Loucy (cell line): ENCODE measurements at regions not wholly inside any gene's neighbourhood (a gene's known extent, or its start where the extent isn't known, plus 50 kb on each side); places are given as distances from the start of the nearest gene placed in this dataset.

ENCODE experiments used
- H2AFZ ChIP-seq: fragments of 200-600 bp; sonication (generic); 2 replicates; pipeline ENCODE4 v1.6.0; 2016; ENCODE audit warnings: antibody characterized with exemption, mild to moderate bottlenecking, low read length, moderate library complexity
- H3F3A ChIP-seq: fragments of 200-600 bp; 2 replicates; pipeline ENCODE4 v1.6.0; 2016; ENCODE audit warnings: antibody characterized with exemption, low read depth, mild to moderate bottlenecking
- H3K27me3 ChIP-seq: fragments of 200-600 bp; sonication (generic); 2 replicates; pipeline ENCODE4 v1.6.1; 2014; ENCODE audit warnings: low read length, mild to moderate bottlenecking; ENCODE audit not compliant: insufficient read depth, poor library complexity, severe bottlenecking
- H3K36me3 ChIP-seq: fragments of 200-600 bp; sonication (generic); 2 replicates; pipeline ENCODE4 v1.6.1; 2016; ENCODE audit warnings: low read length; ENCODE audit not compliant: insufficient read depth
- H3K4me1 ChIP-seq: fragments of 200-600 bp; sonication (generic); 2 replicates; pipeline ENCODE4 v1.5.1; 2014; ENCODE audit warnings: low read length, mild to moderate bottlenecking; ENCODE audit not compliant: insufficient read depth, poor library complexity, severe bottlenecking
- H3K4me2 ChIP-seq: fragments of 200-600 bp; sonication (generic); 2 replicates; pipeline ENCODE4 v1.6.0; 2014; ENCODE audit warnings: antibody characterized with exemption, low read length, low read depth, mild to moderate bottlenecking; ENCODE audit not compliant: poor library complexity, severe bottlenecking
- H3K4me3 ChIP-seq: fragments of 200-600 bp; sonication (generic); 2 replicates; pipeline ENCODE4 v1.5.1; 2014; ENCODE audit warnings: low read length, mild to moderate bottlenecking, mixed read lengths; ENCODE audit not compliant: poor library complexity, severe bottlenecking
- H3K79me2 ChIP-seq: fragments of 200-600 bp; sonication (generic); 2 replicates; pipeline ENCODE4 v1.6.1; 2014; ENCODE audit warnings: low read length; ENCODE audit not compliant: insufficient read depth
- H3K9ac ChIP-seq: fragments of 200-600 bp; sonication (generic); 2 replicates; pipeline ENCODE4 v1.6.0; 2014; ENCODE audit warnings: mild to moderate bottlenecking, low read depth, low read length, moderate library complexity; ENCODE audit not compliant: poor library complexity, severe bottlenecking
- H3K9me2 ChIP-seq: fragments of 200-600 bp; sonication (generic); replicated peaks from 2 replicates; pipeline ENCODE4 v1.6.1; 2016; ENCODE audit warnings: low read depth, low read length, mixed read lengths
- H3K9me3 ChIP-seq: fragments of 200-600 bp; sonication (generic); 2 replicates; pipeline ENCODE4 v1.6.1; 2014; ENCODE audit warnings: mild to moderate bottlenecking, antibody characterized with exemption, low read length, low read depth; ENCODE audit not compliant: insufficient read depth
- H4K20me1 ChIP-seq: fragments of 200-600 bp; sonication (generic); 2 replicates; pipeline ENCODE4 v1.6.0; 2014; ENCODE audit warnings: antibody characterized with exemption, low read length, mild to moderate bottlenecking; ENCODE audit not compliant: insufficient read depth, poor library complexity, severe bottlenecking
- EZH2phosphoT487 ChIP-seq: fragments of 200-600 bp; IDR thresholded peaks from 2 replicates; pipeline ENCODE4 v1.6.1; 2018; ENCODE audit warnings: antibody characterized with exemption, mild to moderate bottlenecking, moderate library complexity, borderline replicate concordance
- TF ChIP-seq, protein P1 (sequence below): fragments of 200-600 bp; sonication (generic); conservative IDR thresholded peaks from 2 replicates; pipeline ENCODE4 v1.5.1; 2014; ENCODE audit warnings: mild to moderate bottlenecking, antibody characterized with exemption, low read length

- H3K9me2 ChIP-seq, result no peaks in the 10 kb centered on the region
- H3K4me2 ChIP-seq, result no peak overlapping the region
- TF ChIP-seq, protein P1, sequence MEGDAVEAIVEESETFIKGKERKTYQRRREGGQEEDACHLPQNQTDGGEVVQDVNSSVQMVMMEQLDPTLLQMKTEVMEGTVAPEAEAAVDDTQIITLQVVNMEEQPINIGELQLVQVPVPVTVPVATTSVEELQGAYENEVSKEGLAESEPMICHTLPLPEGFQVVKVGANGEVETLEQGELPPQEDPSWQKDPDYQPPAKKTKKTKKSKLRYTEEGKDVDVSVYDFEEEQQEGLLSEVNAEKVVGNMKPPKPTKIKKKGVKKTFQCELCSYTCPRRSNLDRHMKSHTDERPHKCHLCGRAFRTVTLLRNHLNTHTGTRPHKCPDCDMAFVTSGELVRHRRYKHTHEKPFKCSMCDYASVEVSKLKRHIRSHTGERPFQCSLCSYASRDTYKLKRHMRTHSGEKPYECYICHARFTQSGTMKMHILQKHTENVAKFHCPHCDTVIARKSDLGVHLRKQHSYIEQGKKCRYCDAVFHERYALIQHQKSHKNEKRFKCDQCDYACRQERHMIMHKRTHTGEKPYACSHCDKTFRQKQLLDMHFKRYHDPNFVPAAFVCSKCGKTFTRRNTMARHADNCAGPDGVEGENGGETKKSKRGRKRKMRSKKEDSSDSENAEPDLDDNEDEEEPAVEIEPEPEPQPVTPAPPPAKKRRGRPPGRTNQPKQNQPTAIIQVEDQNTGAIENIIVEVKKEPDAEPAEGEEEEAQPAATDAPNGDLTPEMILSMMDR, result no peak
- no peak for TF ChIP-seq EZH2phosphoT487
- H4K20me1 ChIP-seq, result no peaks in the 10 kb centered on the region
- H3K4me1 ChIP-seq, result no peaks in the 10 kb centered on the region
- no peaks in the 10 kb centered on the region for H3K9me3 ChIP-seq
- no peaks in the 10 kb centered on the region for H3K79me2 ChIP-seq
- no peak overlapping the region for H2AFZ ChIP-seq
- H3K9ac ChIP-seq, result no peak overlapping the region
- no peaks in the 10 kb centered on the region for H3F3A ChIP-seq
- H3K4me3 ChIP-seq, result no peak overlapping the region
- no peaks in the 10 kb centered on the region for H3K27me3 ChIP-seq
- no peaks in the 10 kb centered on the region for H3K36me3 ChIP-seq
Observed at GRCh38 chr22:27654546-27655445, 146.8 kb downstream of the MN1 start.

- Histone ChIP-seq H3K27me3 (no peaks in the 10 kb centered on the region), H3K36me3 (no peaks in the 10 kb centered on the region), H3K4me1 (no peaks in the 10 kb centered on the region), H3K4me3 (no peak overlapping the region), H3K9ac (no peak overlapping the region), H3K4me2 (no peak overlapping the region), H3K9me2 (no peaks in the 10 kb centered on the region), H3K9me3 (no peaks in the 10 kb centered on the region), H4K20me1 (no peaks in the 10 kb centered on the region), H3K79me2 (no peaks in the 10 kb centered on the region), H3F3A (no peaks in the 10 kb centered on the region), H2AFZ (no peak overlapping the region)
- TF ChIP-seq EZH2phosphoT487, result no peak
- TF ChIP-seq, protein P1, result no peak
Observed at GRCh38 chr22:27655582-27656185, 145.9 kb downstream of the MN1 start.

- Histone ChIP-seq H3K79me2 (no peaks in the 10 kb centered on the region), H2AFZ (no peak overlapping the region), H3K9me2 (no peaks in the 10 kb centered on the region), H3K4me3 (no peak overlapping the region), H4K20me1 (no peaks in the 10 kb centered on the region), H3K9me3 (no peaks in the 10 kb centered on the region), H3K4me1 (no peaks in the 10 kb centered on the region), H3K36me3 (no peaks in the 10 kb centered on the region), H3K27me3 (no peaks in the 10 kb centered on the region), H3K9ac (no peak overlapping the region), H3F3A (no peaks in the 10 kb centered on the region), H3K4me2 (no peak overlapping the region)
- TF ChIP-seq, protein P1, result no peak
- no peak for TF ChIP-seq EZH2phosphoT487
Observed at GRCh38 chr22:27656970-27657369, 144.6 kb downstream of the MN1 start.
